MM.1S (cell line): ENCODE measurements at regions not wholly inside any gene's neighbourhood (a gene's known extent, or its start where the extent isn't known, plus 50 kb on each side); places are given as distances from the start of the nearest gene placed in this dataset.

ENCODE experiments used
- DNase-seq: peaks from one replicate; pipeline ENCODE4 v3.0.0-alpha.2; 2015
- H2AFZ ChIP-seq: fragments of 300-600 bp; sonication (generic); 2 replicates; pipeline ENCODE4 v1.6.0; 2016; ENCODE audit warnings: antibody characterized with exemption, low read length
- H3F3A ChIP-seq: fragments of 300-600 bp; sonication (generic); 2 replicates; pipeline ENCODE4 v1.6.1; 2016; ENCODE audit warnings: mild to moderate bottlenecking, antibody characterized with exemption, low read length, moderate library complexity, mixed read lengths; ENCODE audit not compliant: insufficient read depth
- H3K27ac ChIP-seq: fragments of 300-600 bp; sonication (generic); 2 replicates; pipeline ENCODE4 v1.5.1; 2016; ENCODE audit warnings: mild to moderate bottlenecking, low read length
- H3K27me3 ChIP-seq: fragments of 300-600 bp; sonication (generic); replicated peaks from 2 replicates; pipeline ENCODE4 v1.6.0; 2016; ENCODE audit warnings: low read length; ENCODE audit not compliant: insufficient read depth
- H3K36me3 ChIP-seq: fragments of 300-600 bp; sonication (generic); replicated peaks from 2 replicates; pipeline ENCODE4 v1.6.1; 2016; ENCODE audit warnings: mild to moderate bottlenecking, low read length, mixed read lengths; ENCODE audit not compliant: insufficient read depth
- H3K4me1 ChIP-seq: fragments of 300-600 bp; sonication (generic); 2 replicates; pipeline ENCODE4 v1.6.1; 2016; ENCODE audit warnings: low read length, mixed read lengths
- H3K4me2 ChIP-seq: fragments of 300-600 bp; sonication (generic); 2 replicates; pipeline ENCODE4 v1.6.0; 2016; ENCODE audit warnings: low read depth, low read length
- H3K4me3 ChIP-seq: fragments of 300-600 bp; sonication (generic); 2 replicates; pipeline ENCODE4 v1.5.1; 2016; ENCODE audit warnings: low read length, mixed read lengths
- H3K79me2 ChIP-seq: fragments of 300-600 bp; sonication (generic); 2 replicates; pipeline ENCODE4 v1.6.1; 2016; ENCODE audit warnings: mixed run types, low read length, mixed read lengths
- H3K9ac ChIP-seq: fragments of 300-600 bp; sonication (generic); 2 replicates; pipeline ENCODE4 v1.6.1; 2016; ENCODE audit warnings: low read length, mixed read lengths
- H3K9me2 ChIP-seq: fragments of 300-600 bp; sonication (generic); replicated peaks from 2 replicates; pipeline ENCODE4 v1.6.1; 2016; ENCODE audit warnings: mild to moderate bottlenecking, low read length, mixed read lengths; ENCODE audit not compliant: insufficient read depth
- H3K9me3 ChIP-seq: fragments of 300-600 bp; sonication (generic); replicated peaks from 2 replicates; pipeline ENCODE4 v1.6.1; 2016; ENCODE audit warnings: mild to moderate bottlenecking, low read length, mixed read lengths; ENCODE audit not compliant: insufficient read depth
- H4K20me1 ChIP-seq: fragments of 300-600 bp; sonication (generic); 2 replicates; pipeline ENCODE4 v1.6.1; 2016; ENCODE audit warnings: mild to moderate bottlenecking, low read length, moderate library complexity, mixed read lengths; ENCODE audit not compliant: insufficient read depth
- EZH2 ChIP-seq: fragments of 300-600 bp; sonication (generic); optimal IDR thresholded peaks from 2 replicates; pipeline ENCODE3; 2017; ENCODE audit warnings: low read depth, mild to moderate bottlenecking, antibody characterized with exemption, low read length, mixed read lengths
- EZH2phosphoT487 ChIP-seq: fragments of 300-600 bp; sonication (generic); IDR thresholded peaks from 2 replicates; pipeline ENCODE4 v1.6.1; 2018; ENCODE audit warnings: antibody characterized with exemption, low read length
- TF ChIP-seq, protein P1 (sequence below): fragments of 300-600 bp; sonication (generic); IDR thresholded peaks from 2 replicates; pipeline ENCODE4 v1.5.1; 2016; ENCODE audit warnings: antibody characterized with exemption, low read length, mixed read lengths

DNA sequence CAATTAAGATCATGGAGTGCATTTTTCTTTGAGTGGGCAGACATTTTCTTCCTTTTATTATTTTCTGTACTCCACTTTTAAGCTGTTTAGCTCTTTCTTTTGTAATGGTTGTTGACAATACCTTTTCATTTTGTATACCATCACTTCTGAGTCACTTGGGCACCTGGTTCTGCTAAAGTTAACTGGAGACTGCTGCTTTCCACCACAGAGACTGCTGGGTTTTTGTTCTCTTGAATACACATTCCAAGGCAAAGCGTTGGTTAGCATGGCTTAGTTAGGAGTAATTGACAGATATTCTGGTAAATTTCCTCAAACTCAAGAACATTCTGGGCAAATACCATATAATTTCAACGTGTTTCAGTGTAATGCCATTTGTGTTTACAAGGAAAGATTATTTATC, 541.9 kb upstream of the CELF2 start:
- no peaks in the 10 kb centered on the region for H3K27me3 ChIP-seq
- no peaks in the 10 kb centered on the region for H4K20me1 ChIP-seq
- H3K4me3 ChIP-seq = no peak overlapping the region
- no peaks in the 10 kb centered on the region for H3K4me1 ChIP-seq
- TF ChIP-seq EZH2 (no peak), EZH2phosphoT487 (no peak)
- TF ChIP-seq, protein P1, sequence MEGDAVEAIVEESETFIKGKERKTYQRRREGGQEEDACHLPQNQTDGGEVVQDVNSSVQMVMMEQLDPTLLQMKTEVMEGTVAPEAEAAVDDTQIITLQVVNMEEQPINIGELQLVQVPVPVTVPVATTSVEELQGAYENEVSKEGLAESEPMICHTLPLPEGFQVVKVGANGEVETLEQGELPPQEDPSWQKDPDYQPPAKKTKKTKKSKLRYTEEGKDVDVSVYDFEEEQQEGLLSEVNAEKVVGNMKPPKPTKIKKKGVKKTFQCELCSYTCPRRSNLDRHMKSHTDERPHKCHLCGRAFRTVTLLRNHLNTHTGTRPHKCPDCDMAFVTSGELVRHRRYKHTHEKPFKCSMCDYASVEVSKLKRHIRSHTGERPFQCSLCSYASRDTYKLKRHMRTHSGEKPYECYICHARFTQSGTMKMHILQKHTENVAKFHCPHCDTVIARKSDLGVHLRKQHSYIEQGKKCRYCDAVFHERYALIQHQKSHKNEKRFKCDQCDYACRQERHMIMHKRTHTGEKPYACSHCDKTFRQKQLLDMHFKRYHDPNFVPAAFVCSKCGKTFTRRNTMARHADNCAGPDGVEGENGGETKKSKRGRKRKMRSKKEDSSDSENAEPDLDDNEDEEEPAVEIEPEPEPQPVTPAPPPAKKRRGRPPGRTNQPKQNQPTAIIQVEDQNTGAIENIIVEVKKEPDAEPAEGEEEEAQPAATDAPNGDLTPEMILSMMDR = no peak
- no peaks in the 10 kb centered on the region for H3K9me3 ChIP-seq
- no peaks in the 10 kb centered on the region for H3K36me3 ChIP-seq
- DNase-seq = no peak
- H3F3A ChIP-seq = no peaks in the 10 kb centered on the region
- no peak overlapping the region for H3K4me2 ChIP-seq
- H3K79me2 ChIP-seq = no peaks in the 10 kb centered on the region
- H3K9ac ChIP-seq = no peak overlapping the region
- no peaks in the 10 kb centered on the region for H3K9me2 ChIP-seq
- H3K27ac ChIP-seq = no peak overlapping the region
- no peak overlapping the region for H2AFZ ChIP-seq

DNA sequence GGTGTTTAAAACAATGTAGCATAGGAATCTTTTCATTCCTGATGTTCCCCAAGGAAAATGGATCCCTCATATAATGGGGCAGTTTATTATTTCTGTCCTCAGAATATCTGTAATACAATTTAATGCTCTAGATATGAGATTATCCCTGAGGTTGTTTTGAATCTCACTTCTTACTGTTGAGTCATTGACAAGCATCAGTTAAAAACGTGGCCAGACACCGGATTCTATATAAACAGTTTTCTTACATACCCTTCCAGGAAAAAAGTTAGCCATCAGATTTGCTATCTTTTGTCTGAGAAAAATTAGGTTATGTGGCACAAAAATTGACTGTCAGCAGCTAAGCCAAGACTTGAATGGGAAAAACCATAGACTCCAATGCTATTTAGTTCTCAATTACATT, 539.8 kb upstream of the CELF2 start:
- Histone ChIP-seq H3K9me2 (no peaks in the 10 kb centered on the region), H3F3A (no peaks in the 10 kb centered on the region), H3K27ac (no peak overlapping the region), H4K20me1 (no peaks in the 10 kb centered on the region), H3K9me3 (no peaks in the 10 kb centered on the region), H3K9ac (no peak overlapping the region), H3K4me1 (no peaks in the 10 kb centered on the region), H3K4me3 (no peak overlapping the region), H3K27me3 (no peaks in the 10 kb centered on the region), H3K4me2 (no peak overlapping the region), H2AFZ (no peak overlapping the region), H3K36me3 (no peaks in the 10 kb centered on the region), H3K79me2 (no peaks in the 10 kb centered on the region)
- DNase-seq = no peak
- no peak for TF ChIP-seq EZH2

DNA sequence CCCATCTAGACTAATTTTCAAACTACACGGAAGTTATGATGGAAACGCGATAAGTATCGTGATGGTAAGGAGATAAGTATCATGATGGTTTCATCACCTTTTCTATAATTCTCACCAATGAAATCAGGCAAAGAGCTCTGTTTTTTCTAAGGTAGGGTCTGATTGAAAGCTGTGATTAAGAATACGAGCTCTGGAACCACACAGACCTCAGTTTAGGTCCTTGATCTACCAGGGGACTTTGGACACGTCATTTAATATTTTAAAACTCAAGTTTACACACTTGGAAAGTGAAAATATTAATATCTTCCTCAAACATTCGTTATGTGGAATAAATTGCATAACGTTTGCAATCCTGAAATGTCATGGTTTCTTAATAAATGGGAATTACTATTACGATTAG, 538.2 kb upstream of the CELF2 start:
- Histone ChIP-seq H3F3A (no peaks in the 10 kb centered on the region), H3K79me2 (no peaks in the 10 kb centered on the region), H3K4me2 (no peak overlapping the region), H3K4me1 (no peaks in the 10 kb centered on the region), H3K36me3 (no peaks in the 10 kb centered on the region), H3K9ac (no peak overlapping the region), H3K9me2 (no peaks in the 10 kb centered on the region), H3K4me3 (no peak overlapping the region), H3K27ac (no peak overlapping the region), H3K27me3 (no peaks in the 10 kb centered on the region), H4K20me1 (no peaks in the 10 kb centered on the region), H3K9me3 (no peaks in the 10 kb centered on the region), H2AFZ (no peak overlapping the region)
- no peak for DNase-seq
- no peak for TF ChIP-seq EZH2
- TF ChIP-seq, protein P1 = no peak
- TF ChIP-seq EZH2phosphoT487 = no peak

DNA sequence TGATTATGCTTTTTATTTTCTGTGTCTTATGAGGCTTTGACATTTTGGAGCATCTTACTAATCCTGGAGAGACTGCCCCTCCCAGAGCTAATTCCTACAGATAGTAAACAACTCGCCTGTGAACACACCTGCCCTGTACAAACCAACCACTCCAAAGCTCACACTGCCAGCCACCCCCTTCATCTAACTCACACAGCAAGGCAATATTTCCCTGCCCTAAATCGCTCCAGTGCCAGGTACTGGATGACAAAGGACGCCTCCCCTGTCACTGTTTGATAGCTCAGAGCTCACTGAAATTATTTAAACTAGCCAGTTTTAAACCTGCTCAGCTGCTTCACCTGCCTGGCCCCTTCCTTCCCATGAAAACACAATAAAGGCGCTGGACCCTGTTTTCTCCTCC, 535.1 kb upstream of the CELF2 start:
- Histone ChIP-seq H3K9me3 (no peaks in the 10 kb centered on the region), H3K4me2 (no peak overlapping the region), H3F3A (no peaks in the 10 kb centered on the region), H4K20me1 (no peaks in the 10 kb centered on the region), H2AFZ (no peak overlapping the region), H3K4me3 (no peak overlapping the region), H3K27me3 (no peaks in the 10 kb centered on the region), H3K27ac (no peak overlapping the region), H3K4me1 (no peaks in the 10 kb centered on the region), H3K9ac (no peak overlapping the region), H3K79me2 (no peaks in the 10 kb centered on the region), H3K36me3 (no peaks in the 10 kb centered on the region), H3K9me2 (no peaks in the 10 kb centered on the region)
- no peak for TF ChIP-seq EZH2
- no peak for TF ChIP-seq EZH2phosphoT487
- TF ChIP-seq, protein P1 = no peak
- no peak for DNase-seq
